ENCODE measurements at regions not wholly inside any gene's neighbourhood (a gene's known extent, or its start where the extent isn't known, plus 50 kb on each side); places are given as distances from the start of the nearest gene placed in this dataset.

DNA sequence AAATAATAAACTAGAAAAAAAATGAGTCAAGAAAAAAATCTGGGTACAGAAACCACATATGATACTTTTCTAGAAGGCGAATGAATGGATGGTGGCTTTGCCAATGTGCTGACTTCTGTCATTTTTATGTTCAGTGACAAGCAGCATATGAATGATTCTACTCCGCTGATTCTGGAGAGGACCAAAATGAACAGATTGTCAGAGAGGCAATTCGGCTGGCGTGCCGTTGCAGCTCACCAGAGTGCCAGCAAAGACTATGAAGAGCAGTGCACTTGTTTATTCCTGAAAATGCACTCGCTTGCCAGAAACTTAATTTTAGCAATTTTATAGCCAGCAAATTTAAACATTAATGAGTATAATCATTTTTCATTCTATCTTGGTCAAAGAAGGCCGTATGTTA, 105.9 kb upstream of the NYAP2 start:
- TF ChIP-seq SP2 (CRISPR knock-in tag; IDR thresholded peaks at IDR 0.05) (no peak), ZNF205 (CRISPR knock-in tag; IDR thresholded peaks at IDR 0.05) (no peak), POLR2A (IDR thresholded peaks at IDR 0.05; ENCODE audit: insufficient read depth in 1 of 2, low read depth in 2 of 2, low read length in 2 of 2) (no peak), ZNF546 (CRISPR knock-in tag; conservative IDR thresholded peaks at IDR 0.05) (no peak)
- TF ChIP-seq, protein P1, sequence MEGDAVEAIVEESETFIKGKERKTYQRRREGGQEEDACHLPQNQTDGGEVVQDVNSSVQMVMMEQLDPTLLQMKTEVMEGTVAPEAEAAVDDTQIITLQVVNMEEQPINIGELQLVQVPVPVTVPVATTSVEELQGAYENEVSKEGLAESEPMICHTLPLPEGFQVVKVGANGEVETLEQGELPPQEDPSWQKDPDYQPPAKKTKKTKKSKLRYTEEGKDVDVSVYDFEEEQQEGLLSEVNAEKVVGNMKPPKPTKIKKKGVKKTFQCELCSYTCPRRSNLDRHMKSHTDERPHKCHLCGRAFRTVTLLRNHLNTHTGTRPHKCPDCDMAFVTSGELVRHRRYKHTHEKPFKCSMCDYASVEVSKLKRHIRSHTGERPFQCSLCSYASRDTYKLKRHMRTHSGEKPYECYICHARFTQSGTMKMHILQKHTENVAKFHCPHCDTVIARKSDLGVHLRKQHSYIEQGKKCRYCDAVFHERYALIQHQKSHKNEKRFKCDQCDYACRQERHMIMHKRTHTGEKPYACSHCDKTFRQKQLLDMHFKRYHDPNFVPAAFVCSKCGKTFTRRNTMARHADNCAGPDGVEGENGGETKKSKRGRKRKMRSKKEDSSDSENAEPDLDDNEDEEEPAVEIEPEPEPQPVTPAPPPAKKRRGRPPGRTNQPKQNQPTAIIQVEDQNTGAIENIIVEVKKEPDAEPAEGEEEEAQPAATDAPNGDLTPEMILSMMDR (CRISPR knock-in tag; IDR thresholded peaks at IDR 0.05), result no peak
